GM03348 (cell line): ENCODE measurements at regions not wholly inside any gene's neighbourhood (a gene's known extent, or its start where the extent isn't known, plus 50 kb on each side); places are given as distances from the start of the nearest gene placed in this dataset.

Experiments used
- DNase-seq: peaks from one replicate; pipeline ENCODE4 v3.0.0; 2012; ENCODE audit warnings: low spot score

DNA sequence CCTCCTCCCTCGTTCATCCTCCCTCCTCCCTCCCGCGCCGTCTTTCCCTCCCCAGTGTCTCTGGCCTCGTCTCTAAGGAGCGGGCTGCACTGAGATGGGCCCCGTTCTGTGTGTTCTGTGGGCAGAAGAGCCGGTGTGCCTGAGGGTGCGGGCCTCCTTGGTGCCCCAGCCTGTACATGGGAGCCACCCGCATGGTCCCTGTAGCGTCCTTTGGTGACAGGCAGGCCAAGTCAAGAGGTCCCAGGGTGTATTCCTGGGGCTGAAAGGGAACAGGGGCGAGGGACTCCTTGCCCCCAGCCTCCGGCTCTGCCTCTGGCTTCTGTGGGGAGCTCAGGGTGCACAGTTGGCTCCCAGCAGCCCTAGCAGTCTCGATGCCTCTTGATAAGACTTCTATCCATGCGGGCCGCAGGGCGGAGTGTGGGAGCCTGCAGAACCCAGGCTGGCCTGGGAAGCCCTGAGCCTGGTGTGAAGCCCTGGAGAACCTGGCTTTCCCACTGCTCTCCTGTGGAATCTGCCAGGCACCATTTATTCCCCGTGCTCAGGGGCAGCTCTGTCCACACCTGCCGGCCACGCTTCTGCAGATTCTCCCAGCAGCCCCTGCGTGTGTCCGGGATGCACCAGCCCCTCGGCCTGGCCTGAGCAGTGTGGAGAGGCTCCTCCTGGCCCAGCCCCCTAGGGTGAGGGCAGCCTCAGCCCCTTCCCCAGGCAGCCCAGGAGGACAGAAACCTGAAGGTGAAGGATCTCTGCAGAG is 181.3 kb downstream of the KIF26A start:
- DNase-seq, result no peak

- DNase-seq, result no peak
Observed at GRCh38 chr14:104320611-104321086, 182.3 kb downstream of the KIF26A start.

DNA sequence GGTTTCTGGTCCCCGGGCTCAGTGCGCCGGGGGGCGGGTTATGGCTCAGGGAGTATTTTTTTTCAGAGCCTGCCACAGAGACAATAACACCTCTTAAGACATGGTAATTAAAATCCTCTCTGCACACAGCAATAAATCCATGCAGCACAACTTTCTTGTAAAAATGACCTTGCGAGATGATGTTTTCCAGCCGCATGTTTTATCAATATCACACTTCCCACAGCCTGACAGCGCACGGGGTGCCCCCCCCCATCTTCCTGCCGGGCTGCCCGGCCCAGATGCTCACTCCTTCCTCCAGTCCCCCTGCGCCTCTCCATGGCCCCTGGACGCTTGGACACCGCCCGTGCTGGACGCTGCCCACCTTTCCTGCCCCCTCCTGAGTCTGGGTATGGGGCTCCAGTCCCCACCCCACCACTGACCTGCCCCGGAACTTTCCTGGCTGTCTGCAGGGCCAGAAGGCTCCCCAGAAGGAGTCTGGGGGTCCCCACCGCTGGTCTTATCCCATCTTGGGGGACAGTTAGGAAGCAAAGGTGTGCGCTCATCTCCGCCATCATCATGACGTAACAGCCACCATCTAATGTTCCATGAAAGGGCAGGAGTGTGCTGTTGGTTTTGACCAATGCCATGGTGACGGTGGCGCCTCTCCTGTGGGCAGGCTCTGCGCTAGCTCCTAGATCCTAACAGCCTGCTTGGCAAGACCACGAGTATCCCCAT is 182.9 kb downstream of the KIF26A start:
- DNase-seq, result no peak

- no peak for DNase-seq
Observed at GRCh38 chr14:104321802-104322130, 183.4 kb downstream of the KIF26A start.

- no peak for DNase-seq
Observed at GRCh38 chr14:104322531-104323366, 184.4 kb downstream of the KIF26A start.

GRCh38 chr14:104323551-104324175 is 185.3 kb downstream of the KIF26A start:
- DNase-seq, result no peak

DNA sequence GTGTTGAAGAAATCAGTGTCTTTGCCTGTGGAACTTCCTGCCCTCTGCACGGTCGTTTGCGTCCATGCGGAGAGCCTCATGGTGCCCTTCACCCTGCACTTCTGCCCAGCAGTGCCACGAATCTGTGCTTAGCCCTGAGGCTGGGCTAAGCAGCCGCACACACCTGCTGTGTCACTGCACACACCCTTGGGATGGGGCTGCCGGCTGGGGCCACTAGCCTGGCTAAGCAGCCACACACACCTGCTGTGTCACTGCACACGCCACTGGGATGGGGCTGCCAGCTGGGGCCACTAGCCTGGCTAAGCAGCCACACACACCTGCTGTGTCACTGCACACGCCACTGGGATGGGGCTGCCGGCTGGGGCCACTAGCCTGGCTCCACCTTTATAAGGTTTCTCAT is 188.5 kb downstream of the KIF26A start:
- no peak for DNase-seq

GRCh38 chr14:104328607-104329006 is 190.2 kb downstream of the KIF26A start:
- no peak for DNase-seq

- DNase-seq, result no peak
Observed at GRCh38 chr14:104329793-104330192, 191.4 kb downstream of the KIF26A start.

DNA sequence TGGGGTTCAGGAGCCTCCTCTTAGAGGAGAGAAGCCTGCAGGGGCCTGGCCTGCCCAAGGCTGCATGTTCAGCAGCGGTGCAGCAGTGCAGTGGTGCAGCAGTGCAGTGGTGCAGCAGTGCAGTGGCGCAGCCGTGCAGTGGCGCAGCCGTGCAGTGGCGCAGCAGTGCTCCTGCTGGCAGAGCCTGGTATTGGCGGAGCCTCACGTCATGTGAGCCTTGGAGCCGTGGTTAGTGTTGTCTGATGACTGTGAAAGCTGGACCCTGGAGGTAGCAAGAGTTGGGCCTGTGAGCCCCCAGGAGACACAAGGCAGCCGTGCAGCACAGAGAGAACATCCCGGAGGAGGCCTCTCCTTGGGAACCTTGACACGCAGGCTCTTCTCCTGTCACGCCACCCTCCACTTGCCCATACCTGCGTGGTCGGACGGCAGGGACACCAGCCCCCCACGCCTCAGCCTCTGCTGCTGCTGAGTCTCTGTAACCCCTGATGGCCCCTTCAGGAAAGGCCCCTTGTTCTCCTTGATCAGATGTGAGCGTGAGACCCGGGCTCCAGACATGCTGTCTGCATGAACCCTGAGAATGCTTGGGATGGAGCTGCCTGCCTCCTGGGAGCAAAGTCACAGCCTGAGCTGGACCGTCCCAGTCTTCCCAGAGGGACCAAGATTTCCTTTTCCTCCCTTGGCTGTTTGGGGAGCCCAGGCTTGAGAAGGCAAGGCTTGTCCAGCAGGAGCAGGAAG is 193.7 kb downstream of the KIF26A start:
- DNase-seq, result no peak

- no peak for DNase-seq
Observed at GRCh38 chr14:104332634-104333270, 194.4 kb downstream of the KIF26A start.

DNA sequence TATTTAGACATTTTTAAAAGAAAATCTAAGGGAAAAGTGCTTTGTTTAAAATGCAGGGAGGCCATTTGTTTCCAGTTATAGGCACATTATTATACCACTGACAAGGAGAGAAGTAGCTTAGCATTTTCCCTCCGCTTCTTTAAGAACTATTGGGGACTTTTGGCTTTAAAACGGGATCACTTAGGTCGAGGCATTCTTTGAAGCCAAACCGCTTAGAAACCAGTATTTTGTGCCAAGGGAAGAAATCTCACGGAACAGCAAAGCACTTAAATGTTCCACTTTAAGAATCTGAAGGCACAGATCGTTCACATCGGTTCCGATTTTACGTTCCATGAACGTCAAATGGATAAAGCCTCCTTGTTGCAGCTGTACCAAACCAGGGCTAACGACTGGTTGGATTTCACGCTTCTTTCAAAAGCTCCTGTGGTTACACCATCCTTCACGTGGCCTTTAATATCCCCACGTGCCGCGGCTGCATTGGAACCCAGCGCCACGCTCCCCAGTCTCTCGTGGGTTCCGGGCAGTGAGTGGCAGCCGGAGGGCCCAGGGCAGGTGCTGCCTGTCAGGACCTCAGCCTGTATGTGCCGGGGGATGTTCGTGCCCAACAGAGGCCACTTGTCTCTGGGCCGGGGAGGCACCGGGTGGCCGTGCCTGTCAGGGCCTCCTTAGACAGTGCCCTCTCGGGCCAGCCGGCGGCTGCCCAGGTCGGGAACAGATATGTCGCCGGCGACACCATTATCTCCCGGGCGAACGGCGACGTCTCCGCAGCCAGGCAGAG is 195.4 kb downstream of the KIF26A start:
- DNase-seq, result no peak

- no peak for DNase-seq
Observed at GRCh38 chr14:104334424-104335161, 196.2 kb downstream of the KIF26A start.

DNA sequence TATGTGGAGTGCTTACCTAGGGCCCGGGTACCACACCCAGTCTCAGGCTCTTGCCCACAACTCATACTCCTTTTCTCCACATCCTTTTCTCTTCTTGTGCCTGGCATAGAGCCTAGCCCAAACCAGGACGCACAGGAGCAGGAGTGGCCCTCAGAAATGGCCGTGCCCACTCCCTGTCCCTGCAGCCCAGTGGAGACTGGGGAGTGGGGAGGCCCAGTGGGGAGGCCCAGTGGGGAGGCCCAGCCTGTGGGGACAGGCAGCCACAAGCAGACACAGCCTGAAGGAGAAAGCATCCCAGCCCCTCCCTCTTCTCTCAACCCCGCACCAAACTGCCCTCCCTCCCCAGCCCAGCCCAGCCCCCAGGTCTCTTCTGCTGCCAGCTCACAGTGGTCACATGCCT is 196.8 kb downstream of the KIF26A start:
- no peak for DNase-seq

GRCh38 chr14:104335611-104336010 is 197.2 kb downstream of the KIF26A start:
- no peak for DNase-seq

- DNase-seq, result no peak
Observed at GRCh38 chr14:104337351-104337750, 199.0 kb downstream of the KIF26A start.

- DNase-seq, result no peak
Observed at GRCh38 chr14:104339361-104339760, 201.0 kb downstream of the KIF26A start.

GRCh38 chr14:104339829-104340228 is 201.4 kb downstream of the KIF26A start:
- DNase-seq, result no peak
